Osteocyte (in vitro differentiated cells): ENCODE measurements at regions not wholly inside any gene's neighbourhood (a gene's known extent, or its start where the extent isn't known, plus 50 kb on each side); places are given as distances from the start of the nearest gene placed in this dataset.

Experiments used
- DNase-seq: peaks from one replicate; pipeline ENCODE4 v3.0.0; 2021; ENCODE audit warnings: mixed read lengths; ENCODE audit not compliant: unreplicated experiment; ENCODE audit errors: extremely low spot score
- H3K27ac Mint-ChIP-seq: one replicate; pipeline ENCODE4 v1.8.0; 2021; ENCODE audit warnings: mild to moderate bottlenecking, mixed read lengths; ENCODE audit not compliant: unreplicated experiment
- H3K27me3 Mint-ChIP-seq: one replicate; pipeline ENCODE4 v1.8.0; 2021; ENCODE audit warnings: mixed read lengths; ENCODE audit not compliant: unreplicated experiment
- H3K36me3 Mint-ChIP-seq: one replicate; pipeline ENCODE4 v1.8.0; 2021; ENCODE audit warnings: mixed read lengths; ENCODE audit not compliant: unreplicated experiment
- H3K4me1 Mint-ChIP-seq: one replicate; pipeline ENCODE4 v1.8.0; 2021; ENCODE audit warnings: mixed read lengths; ENCODE audit not compliant: unreplicated experiment
- H3K4me3 Mint-ChIP-seq: one replicate; pipeline ENCODE4 v1.8.0; 2021; ENCODE audit warnings: mild to moderate bottlenecking, moderate library complexity, mixed read lengths; ENCODE audit not compliant: unreplicated experiment
- H3K9me3 Mint-ChIP-seq: one replicate; pipeline ENCODE4 v1.8.0; 2021; ENCODE audit warnings: mixed read lengths; ENCODE audit not compliant: unreplicated experiment
- CTCF ChIP-seq: fragments of 200-600 bp; sonication (generic); IDR thresholded peaks from 2 replicates; pipeline ENCODE4 v1.5.0; 2021; ENCODE audit warnings: antibody characterized with exemption, mild to moderate bottlenecking, moderate library complexity

- no peak for DNase-seq
- Mint-ChIP-seq H3K27ac (no peak overlapping the region), H3K4me1 (peaks cover 21% of the 10 kb centered on the region), H3K36me3 (no peaks in the 10 kb centered on the region), H3K4me3 (no peak overlapping the region), H3K9me3 (no peaks in the 10 kb centered on the region), H3K27me3 (no peaks in the 10 kb centered on the region)
- no peak for TF ChIP-seq CTCF
Measured at GRCh38 chr3:160171813-160172212, 53.4 kb upstream of the C3orf80 start.

- no peak for DNase-seq
- Mint-ChIP-seq H3K4me3 (no peak overlapping the region), H3K36me3 (no peaks in the 10 kb centered on the region), H3K9me3 (peaks cover 3% of the 10 kb centered on the region), H3K27me3 (peaks cover 4% of the 10 kb centered on the region), H3K4me1 (peaks cover 4% of the 10 kb centered on the region), H3K27ac (no peak overlapping the region)
- no peak for TF ChIP-seq CTCF
Measured at GRCh38 chr3:160174621-160175020, 50.6 kb upstream of the C3orf80 start.
